ENCODE measurements at regions not wholly inside any gene's neighbourhood (a gene's known extent, or its start where the extent isn't known, plus 50 kb on each side); places are given as distances from the start of the nearest gene placed in this dataset.

DNA sequence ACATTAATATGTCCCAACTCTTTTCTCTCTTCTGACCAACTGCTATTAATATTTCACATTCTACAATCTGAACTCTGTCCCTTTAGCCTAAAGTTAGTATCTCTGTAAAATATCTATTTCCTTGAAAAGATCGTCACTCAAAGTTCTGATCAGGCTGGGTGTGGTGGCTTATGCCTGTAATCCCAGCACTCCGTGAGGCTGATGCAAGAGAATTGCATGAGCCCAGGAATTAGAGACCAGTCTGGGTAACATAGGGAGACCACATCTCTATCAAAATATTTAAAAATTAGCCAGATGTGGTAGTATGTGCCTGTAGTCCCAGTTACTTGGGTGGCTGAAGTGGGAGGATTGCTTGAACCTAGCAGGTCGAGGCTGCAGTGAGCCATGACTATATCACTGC, 695.6 kb downstream of the MCTP2 start:
- ChIA-PET POLR2A (ENCODE audit: partially characterized antibody) (no interaction called here), CTCF (ENCODE audit: partially characterized antibody) (no interaction called here)
- Histone ChIP-seq H3K36me3 (ENCODE audit: insufficient read depth, low read length) (no peaks in the 10 kb centered on the region), H3K4me1 (ENCODE audit: insufficient read depth, low read length) (no peaks in the 10 kb centered on the region), H3K27ac (ENCODE audit: low read depth, low read length) (no peak overlapping the region), H3K4me3 (ENCODE audit: low read length in 2 of 2) (no peak overlapping the region), H3K9me3 (ENCODE audit: control insufficient read depth in 1 of 2, low read length in 2 of 2) (no peaks in the 10 kb centered on the region), H3K27me3 (ENCODE audit: insufficient read depth, low read length) (no peaks in the 10 kb centered on the region)
- no peak for DNase-seq
- H3K27ac Mint-ChIP-seq: no peak overlapping the region
- H3K27me3 Mint-ChIP-seq: no peaks in the 10 kb centered on the region
- no peak overlapping the region for H3K4me3 Mint-ChIP-seq
- H3K36me3 Mint-ChIP-seq: no peaks in the 10 kb centered on the region
- H3K4me1 Mint-ChIP-seq: no peaks in the 10 kb centered on the region
- intact Hi-C loops (cut with micrococcal nuclease): no loop called here
- H3K9me3 Mint-ChIP-seq: peaks cover 0 to 5% (median 2%) of the 10 kb centered on the region in 8 donors

DNA sequence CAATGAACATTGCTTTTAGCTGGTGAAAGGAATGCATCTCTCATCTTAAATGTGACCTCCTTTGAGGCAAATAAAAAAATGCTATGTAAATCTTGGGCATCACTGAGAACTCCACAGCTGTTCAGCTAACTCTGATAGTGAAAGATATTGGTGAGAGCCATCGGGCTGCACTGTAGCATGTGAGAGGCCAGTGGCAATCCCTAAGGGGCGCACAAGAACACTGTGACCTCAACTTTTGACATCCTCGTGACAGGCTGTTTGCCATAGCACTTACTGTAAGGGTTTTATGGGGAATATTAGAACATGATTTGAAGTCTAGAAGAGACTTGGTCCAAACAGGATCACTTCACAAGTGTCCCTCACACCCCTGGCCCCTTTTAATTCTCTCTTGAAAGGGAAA, 697.9 kb downstream of the MCTP2 start:
- Mint-ChIP-seq H3K4me3 (no peak overlapping the region), H3K36me3 (no peaks in the 10 kb centered on the region), H3K27me3 (no peaks in the 10 kb centered on the region), H3K27ac (no peak overlapping the region), H3K9me3 (peaks cover 0 to 13% (median 3%) of the 10 kb centered on the region in 8 donors), H3K4me1 (no peaks in the 10 kb centered on the region)
- no peak for DNase-seq
- CTCF ChIA-PET (ENCODE audit: partially characterized antibody): no interaction called here
- intact Hi-C loops (cut with micrococcal nuclease): no loop called here
- H3K27ac ChIP-seq (ENCODE audit: low read depth, low read length): no peak overlapping the region
- no peaks in the 10 kb centered on the region for H3K27me3 ChIP-seq (ENCODE audit: insufficient read depth, low read length)
- no peaks in the 10 kb centered on the region for H3K4me1 ChIP-seq (ENCODE audit: insufficient read depth, low read length)
- H3K4me3 ChIP-seq (ENCODE audit: low read length in 2 of 2): no peak overlapping the region
- H3K36me3 ChIP-seq (ENCODE audit: insufficient read depth, low read length): no peaks in the 10 kb centered on the region
- H3K9me3 ChIP-seq (ENCODE audit: control insufficient read depth in 1 of 2, low read length in 2 of 2): no peaks in the 10 kb centered on the region
- POLR2A ChIA-PET (ENCODE audit: partially characterized antibody): no interaction called here

DNA sequence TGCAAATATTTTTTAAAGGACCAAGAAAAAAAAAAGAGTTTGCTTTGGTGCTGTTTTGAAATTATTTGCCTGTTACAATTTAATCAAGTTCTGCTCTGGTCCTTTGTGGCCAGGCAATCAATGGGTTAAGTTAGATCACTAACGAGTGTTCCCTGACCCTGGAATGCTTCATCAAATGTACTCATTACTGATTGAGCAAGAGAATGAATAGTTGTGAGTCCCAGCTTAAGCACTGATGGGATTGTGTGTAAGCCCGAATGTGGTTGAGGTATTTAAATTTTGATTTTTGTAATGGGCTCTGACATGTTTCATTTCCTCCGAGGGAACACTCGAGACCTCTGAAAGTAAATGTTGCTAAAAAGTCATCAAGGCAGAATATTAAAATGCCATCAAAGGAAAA, 699.1 kb downstream of the MCTP2 start:
- H3K4me3 ChIP-seq (ENCODE audit: low read length in 2 of 2): no peak overlapping the region
- Mint-ChIP-seq H3K4me3 (no peak overlapping the region), H3K36me3 (no peaks in the 10 kb centered on the region), H3K27me3 (no peaks in the 10 kb centered on the region), H3K4me1 (no peaks in the 10 kb centered on the region), H3K27ac (no peak overlapping the region), H3K9me3 (peaks cover 0 to 15% (median 3%) of the 10 kb centered on the region in 8 donors)
- intact Hi-C loops (cut with micrococcal nuclease): no loop called here
- H3K4me1 ChIP-seq (ENCODE audit: insufficient read depth, low read length): no peaks in the 10 kb centered on the region
- H3K36me3 ChIP-seq (ENCODE audit: insufficient read depth, low read length): no peaks in the 10 kb centered on the region
- no peak overlapping the region for H3K27ac ChIP-seq (ENCODE audit: low read depth, low read length)
- H3K9me3 ChIP-seq (ENCODE audit: control insufficient read depth in 1 of 2, low read length in 2 of 2): no peaks in the 10 kb centered on the region
- no peak for DNase-seq
- H3K27me3 ChIP-seq (ENCODE audit: insufficient read depth, low read length): no peaks in the 10 kb centered on the region
- ChIA-PET POLR2A (ENCODE audit: partially characterized antibody) (no interaction called here), CTCF (ENCODE audit: partially characterized antibody) (no interaction called here)

DNA sequence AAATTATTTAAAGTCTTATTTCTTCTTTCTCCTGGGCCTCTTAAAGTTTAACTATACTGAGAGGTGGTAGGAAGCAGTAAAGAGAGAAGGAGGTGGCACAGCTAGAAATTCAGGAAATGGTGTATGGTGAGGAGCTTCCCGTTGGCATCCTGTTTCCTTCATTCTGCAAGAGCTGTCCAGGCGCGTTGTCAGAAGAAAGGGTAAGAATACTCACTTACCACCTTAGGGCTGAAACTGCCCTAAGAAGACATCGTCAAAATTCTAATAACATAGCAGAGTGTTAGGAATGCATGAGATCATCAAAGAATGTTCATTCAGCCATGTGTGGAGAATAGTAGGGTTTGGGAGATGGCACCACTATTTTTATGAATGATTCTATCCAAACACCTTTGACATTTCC, 699.6 kb downstream of the MCTP2 start:
- no peak for DNase-seq
- H3K27ac ChIP-seq (ENCODE audit: low read depth, low read length): no peak overlapping the region
- peaks cover 0 to 16% (median 4%) of the 10 kb centered on the region in 8 donors for H3K9me3 Mint-ChIP-seq
- POLR2A ChIA-PET (ENCODE audit: partially characterized antibody): no interaction called here
- no peaks in the 10 kb centered on the region for H3K27me3 ChIP-seq (ENCODE audit: insufficient read depth, low read length)
- no peak overlapping the region for H3K4me3 ChIP-seq (ENCODE audit: low read length in 2 of 2)
- H3K36me3 Mint-ChIP-seq: no peaks in the 10 kb centered on the region
- H3K27me3 Mint-ChIP-seq: no peaks in the 10 kb centered on the region
- H3K4me1 ChIP-seq (ENCODE audit: insufficient read depth, low read length): no peaks in the 10 kb centered on the region
- H3K4me3 Mint-ChIP-seq: no peak overlapping the region
- H3K9me3 ChIP-seq (ENCODE audit: control insufficient read depth in 1 of 2, low read length in 2 of 2): no peaks in the 10 kb centered on the region
- H3K36me3 ChIP-seq (ENCODE audit: insufficient read depth, low read length): no peaks in the 10 kb centered on the region
- CTCF ChIA-PET (ENCODE audit: partially characterized antibody): no interaction called here
- no peaks in the 10 kb centered on the region for H3K4me1 Mint-ChIP-seq
- intact Hi-C loops (cut with micrococcal nuclease): no loop called here
- H3K27ac Mint-ChIP-seq: no peak overlapping the region

DNA sequence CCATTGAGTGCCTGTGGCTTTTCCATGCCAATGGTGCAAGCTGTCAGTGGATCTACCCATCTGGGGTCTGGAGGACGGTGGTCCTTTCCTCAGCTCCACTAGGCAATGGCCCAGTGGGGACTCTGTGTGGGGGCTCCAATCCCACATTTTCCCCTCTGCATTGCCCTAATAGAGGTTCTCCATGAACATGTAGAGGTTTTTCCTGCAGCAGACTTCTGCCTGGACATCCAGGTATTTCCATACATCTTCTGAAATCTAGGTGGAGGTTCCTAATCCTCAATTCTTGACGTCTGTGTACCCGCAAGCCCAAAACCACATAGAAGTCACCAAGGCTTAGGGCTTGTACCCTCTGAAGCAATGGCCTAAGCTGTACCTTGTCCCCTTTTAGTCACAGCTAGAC, 703.1 kb downstream of the MCTP2 start:
- no peaks in the 10 kb centered on the region for H3K36me3 Mint-ChIP-seq
- Histone ChIP-seq H3K4me1 (ENCODE audit: insufficient read depth, low read length) (no peaks in the 10 kb centered on the region), H3K9me3 (ENCODE audit: control insufficient read depth in 1 of 2, low read length in 2 of 2) (no peaks in the 10 kb centered on the region), H3K27me3 (ENCODE audit: insufficient read depth, low read length) (no peaks in the 10 kb centered on the region), H3K36me3 (ENCODE audit: insufficient read depth, low read length) (no peaks in the 10 kb centered on the region), H3K27ac (ENCODE audit: low read depth, low read length) (no peak overlapping the region), H3K4me3 (ENCODE audit: low read length in 2 of 2) (no peak overlapping the region)
- CTCF ChIA-PET (ENCODE audit: partially characterized antibody): no interaction called here
- no peaks in the 10 kb centered on the region for H3K4me1 Mint-ChIP-seq
- DNase-seq: no peak
- no peak overlapping the region for H3K27ac Mint-ChIP-seq
- no peak overlapping the region for H3K4me3 Mint-ChIP-seq
- H3K27me3 Mint-ChIP-seq: no peaks in the 10 kb centered on the region
- intact Hi-C loops (cut with micrococcal nuclease): no loop called here
- POLR2A ChIA-PET (ENCODE audit: partially characterized antibody): no interaction called here
- H3K9me3 Mint-ChIP-seq: peaks cover 0 to 16% (median 4%) of the 10 kb centered on the region in 8 donors

DNA sequence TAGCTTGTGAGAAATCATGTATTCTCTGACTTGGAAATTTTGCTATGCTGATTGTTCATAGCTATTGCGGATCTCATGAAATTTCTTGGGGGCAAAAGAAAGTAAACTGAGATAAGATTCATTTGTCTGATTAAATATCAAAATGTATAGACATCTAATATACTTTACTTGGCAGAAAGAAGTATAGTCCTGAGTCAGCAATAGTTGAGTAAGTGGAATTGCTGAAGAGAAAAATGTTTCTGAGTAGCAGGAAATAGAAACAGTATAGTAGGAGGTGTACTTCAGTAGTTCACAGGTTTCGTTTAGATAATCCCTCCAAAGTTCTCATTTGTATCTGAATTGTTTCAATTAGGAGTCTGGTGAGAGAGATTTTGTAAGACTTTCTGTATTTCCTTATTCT, 705.9 kb downstream of the MCTP2 start:
- H3K4me1 ChIP-seq (ENCODE audit: insufficient read depth, low read length): no peaks in the 10 kb centered on the region
- Mint-ChIP-seq H3K27me3 (no peaks in the 10 kb centered on the region), H3K4me3 (no peak overlapping the region), H3K27ac (no peak overlapping the region), H3K36me3 (no peaks in the 10 kb centered on the region), H3K9me3 (peaks cover 0 to 13% (median 3%) of the 10 kb centered on the region in 8 donors), H3K4me1 (no peaks in the 10 kb centered on the region)
- H3K9me3 ChIP-seq (ENCODE audit: control insufficient read depth in 1 of 2, low read length in 2 of 2): no peaks in the 10 kb centered on the region
- DNase-seq: no peak
- intact Hi-C loops (cut with micrococcal nuclease): no loop called here
- CTCF ChIA-PET (ENCODE audit: partially characterized antibody): no interaction called here
- POLR2A ChIA-PET (ENCODE audit: partially characterized antibody): no interaction called here
- no peaks in the 10 kb centered on the region for H3K27me3 ChIP-seq (ENCODE audit: insufficient read depth, low read length)
- no peak overlapping the region for H3K4me3 ChIP-seq (ENCODE audit: low read length in 2 of 2)
- no peak overlapping the region for H3K27ac ChIP-seq (ENCODE audit: low read depth, low read length)
- H3K36me3 ChIP-seq (ENCODE audit: insufficient read depth, low read length): no peaks in the 10 kb centered on the region

DNA sequence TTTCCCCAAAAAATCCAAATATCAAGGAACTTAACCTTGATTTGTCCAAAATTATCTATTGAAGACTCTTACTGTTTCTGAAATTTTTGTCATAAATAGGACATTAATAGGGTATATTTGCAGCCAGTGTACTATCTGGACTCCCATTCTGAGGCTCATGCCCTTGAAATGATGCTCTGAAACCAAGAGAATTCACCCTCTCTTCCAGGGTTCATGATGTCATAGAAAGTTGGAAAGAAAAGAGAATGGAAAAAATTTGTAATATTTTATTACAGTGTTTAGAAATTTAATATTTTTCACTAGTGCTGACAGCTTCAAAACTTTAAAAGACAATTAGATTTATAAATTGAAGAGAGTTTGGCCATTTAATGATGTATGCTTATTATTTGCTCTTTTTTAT, 712.5 kb downstream of the MCTP2 start:
- intact Hi-C loops (cut with micrococcal nuclease): no loop called here
- peaks cover 0 to 3% (median 0%) of the 10 kb centered on the region in 8 donors for H3K9me3 Mint-ChIP-seq
- no peaks in the 10 kb centered on the region for H3K4me1 Mint-ChIP-seq
- Histone ChIP-seq H3K9me3 (ENCODE audit: control insufficient read depth in 1 of 2, low read length in 2 of 2) (no peaks in the 10 kb centered on the region), H3K36me3 (ENCODE audit: insufficient read depth, low read length) (no peaks in the 10 kb centered on the region), H3K4me1 (ENCODE audit: insufficient read depth, low read length) (no peaks in the 10 kb centered on the region), H3K27me3 (ENCODE audit: insufficient read depth, low read length) (no peaks in the 10 kb centered on the region), H3K4me3 (ENCODE audit: low read length in 2 of 2) (no peak overlapping the region), H3K27ac (ENCODE audit: low read depth, low read length) (no peak overlapping the region)
- no peak for DNase-seq
- H3K27me3 Mint-ChIP-seq: no peaks in the 10 kb centered on the region
- H3K4me3 Mint-ChIP-seq: no peak overlapping the region
- no peaks in the 10 kb centered on the region for H3K36me3 Mint-ChIP-seq
- ChIA-PET POLR2A (ENCODE audit: partially characterized antibody) (no interaction called here), CTCF (ENCODE audit: partially characterized antibody) (no interaction called here)
- H3K27ac Mint-ChIP-seq: no peak overlapping the region

DNA sequence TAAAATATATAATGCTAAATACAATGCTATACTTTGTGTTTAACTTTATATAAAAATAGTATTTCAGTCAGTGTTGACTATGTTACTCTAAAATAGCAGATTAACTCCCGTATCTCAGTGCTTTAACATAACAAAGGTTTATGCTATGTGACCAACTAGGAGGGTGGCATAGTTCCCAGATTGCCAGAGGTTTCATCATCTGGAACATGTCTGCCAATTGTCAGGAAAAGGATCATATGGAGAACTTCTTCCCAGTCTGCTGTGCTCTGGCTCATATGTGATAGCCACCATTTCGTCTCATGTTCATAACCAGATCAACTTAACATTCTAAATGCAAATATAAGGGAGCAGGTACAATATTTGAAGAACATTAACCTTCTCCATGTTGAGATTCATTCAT, 720.2 kb downstream of the MCTP2 start:
- no peak for DNase-seq
- no peak overlapping the region for H3K4me3 Mint-ChIP-seq
- H3K9me3 Mint-ChIP-seq: peaks cover 4 to 21% (median 12%) of the 10 kb centered on the region in 8 donors
- Histone ChIP-seq H3K9me3 (ENCODE audit: control insufficient read depth in 1 of 2, low read length in 2 of 2) (no peaks in the 10 kb centered on the region), H3K27ac (ENCODE audit: low read depth, low read length) (no peak overlapping the region), H3K4me3 (ENCODE audit: low read length in 2 of 2) (no peak overlapping the region), H3K4me1 (ENCODE audit: insufficient read depth, low read length) (no peaks in the 10 kb centered on the region), H3K27me3 (ENCODE audit: insufficient read depth, low read length) (no peaks in the 10 kb centered on the region), H3K36me3 (ENCODE audit: insufficient read depth, low read length) (no peaks in the 10 kb centered on the region)
- ChIA-PET POLR2A (ENCODE audit: partially characterized antibody) (no interaction called here), CTCF (ENCODE audit: partially characterized antibody) (no interaction called here)
- no peaks in the 10 kb centered on the region for H3K36me3 Mint-ChIP-seq
- H3K4me1 Mint-ChIP-seq: no peaks in the 10 kb centered on the region
- intact Hi-C loops (cut with micrococcal nuclease): no loop called here
- no peak overlapping the region for H3K27ac Mint-ChIP-seq
- no peaks in the 10 kb centered on the region for H3K27me3 Mint-ChIP-seq

Measured in CD4-positive, alpha-beta memory T cell (primary cell).